Chondrocyte (in vitro differentiated cells): ENCODE measurements at regions not wholly inside any gene's neighbourhood (a gene's known extent, or its start where the extent isn't known, plus 50 kb on each side); places are given as distances from the start of the nearest gene placed in this dataset.
A peak's percentile ranks its signal among the peaks of the same experiment; 100 is the strongest.

Experiments used
- DNase-seq: peaks from one replicate; pipeline ENCODE4 v3.0.0; 2021; ENCODE audit warnings: mixed read lengths, low spot score
- H3K27ac Mint-ChIP-seq: one replicate; pipeline ENCODE4 v1.8.0; 2021; ENCODE audit warnings: mild to moderate bottlenecking, moderate library complexity, mixed read lengths; ENCODE audit not compliant: unreplicated experiment
- H3K27me3 Mint-ChIP-seq: 2 replicates; pipeline ENCODE4 v1.8.0; 2021; ENCODE audit warnings: low read depth, mixed read lengths
- H3K36me3 Mint-ChIP-seq: 2 replicates; pipeline ENCODE4 v1.8.0; 2021; ENCODE audit warnings: low read depth, mixed read lengths
- H3K4me1 Mint-ChIP-seq: 2 replicates; pipeline ENCODE4 v1.8.0; 2021; ENCODE audit warnings: low read depth, mild to moderate bottlenecking, mixed read lengths
- H3K4me3 Mint-ChIP-seq: one replicate; pipeline ENCODE4 v1.8.0; 2021; ENCODE audit warnings: mild to moderate bottlenecking, moderate library complexity, mixed read lengths; ENCODE audit not compliant: unreplicated experiment
- H3K9me3 Mint-ChIP-seq: 2 replicates; pipeline ENCODE4 v1.8.0; 2021; ENCODE audit warnings: low read depth, mixed read lengths
- CTCF ChIP-seq: fragments of 200-600 bp; sonication (generic); IDR thresholded peaks from 2 replicates; pipeline ENCODE4 v1.5.0; 2021; ENCODE audit warnings: antibody characterized with exemption, mild to moderate bottlenecking, moderate library complexity

GRCh38 chr5:67416133-67416937 lies 219.7 kb upstream of the CD180 start:
- Mint-ChIP-seq H3K27me3 (no peaks in the 10 kb centered on the region), H3K9me3 (no peaks in the 10 kb centered on the region), H3K36me3 (no peaks in the 10 kb centered on the region), H3K27ac (no peak overlapping the region), H3K4me3 (no peak overlapping the region), H3K4me1 (peaks cover 13% of the 10 kb centered on the region)
- no peak for DNase-seq
- no peak for TF ChIP-seq CTCF

- H3K36me3 Mint-ChIP-seq: no peaks in the 10 kb centered on the region
- no peak overlapping the region for H3K4me3 Mint-ChIP-seq
- peak overlapping the region; percentile 49 for H3K27ac Mint-ChIP-seq
- H3K27me3 Mint-ChIP-seq: no peaks in the 10 kb centered on the region
- no peaks in the 10 kb centered on the region for H3K9me3 Mint-ChIP-seq
- no peak for DNase-seq
- TF ChIP-seq CTCF: no peak
- H3K4me1 Mint-ChIP-seq: peaks cover 13% of the 10 kb centered on the region
Observed at GRCh38 chr5:67414712-67415111, 218.1 kb upstream of the CD180 start.

- H3K9me3 Mint-ChIP-seq: no peaks in the 10 kb centered on the region
- H3K4me1 Mint-ChIP-seq: peaks cover 13% of the 10 kb centered on the region
- no peak overlapping the region for H3K27ac Mint-ChIP-seq
- no peak for DNase-seq
- no peak for TF ChIP-seq CTCF
- H3K36me3 Mint-ChIP-seq: no peaks in the 10 kb centered on the region
- H3K4me3 Mint-ChIP-seq: no peak overlapping the region
- no peaks in the 10 kb centered on the region for H3K27me3 Mint-ChIP-seq
Observed at GRCh38 chr5:67413721-67414120, 217.1 kb upstream of the CD180 start.

- no peak overlapping the region for H3K4me3 Mint-ChIP-seq
- no peak overlapping the region for H3K27ac Mint-ChIP-seq
- peaks cover 11% of the 10 kb centered on the region for H3K4me1 Mint-ChIP-seq
- no peaks in the 10 kb centered on the region for H3K36me3 Mint-ChIP-seq
- H3K9me3 Mint-ChIP-seq: no peaks in the 10 kb centered on the region
- H3K27me3 Mint-ChIP-seq: no peaks in the 10 kb centered on the region
- no peak for TF ChIP-seq CTCF
- DNase-seq: no peak
Observed at GRCh38 chr5:67409126-67409777, 212.7 kb upstream of the CD180 start.

- Mint-ChIP-seq H3K27me3 (no peaks in the 10 kb centered on the region), H3K4me1 (peaks cover 12% of the 10 kb centered on the region), H3K4me3 (no peak overlapping the region), H3K27ac (no peak overlapping the region), H3K9me3 (no peaks in the 10 kb centered on the region), H3K36me3 (no peaks in the 10 kb centered on the region)
- TF ChIP-seq CTCF: no peak
- DNase-seq: no peak
Observed at GRCh38 chr5:67407979-67408378, 211.4 kb upstream of the CD180 start.
